ENCODE measurements at regions not wholly inside any gene's neighbourhood (a gene's known extent, or its start where the extent isn't known, plus 50 kb on each side); places are given as distances from the start of the nearest gene placed in this dataset.
A peak's percentile ranks its signal among the peaks of the same experiment; 100 is the strongest.

- Histone ChIP-seq H3K4me3 (no peak overlapping the region), H3K4me1 (no peaks in the 10 kb centered on the region), H3K27me3 (no peaks in the 10 kb centered on the region), H3K27ac (no peak overlapping the region), H3K36me3 (no peaks in the 10 kb centered on the region), H3K9me3 (no peaks in the 10 kb centered on the region)
- FAIRE-seq (no peak), DNase-seq (no peak), ATAC-seq (no peak)
- TF ChIP-seq, protein P1, sequence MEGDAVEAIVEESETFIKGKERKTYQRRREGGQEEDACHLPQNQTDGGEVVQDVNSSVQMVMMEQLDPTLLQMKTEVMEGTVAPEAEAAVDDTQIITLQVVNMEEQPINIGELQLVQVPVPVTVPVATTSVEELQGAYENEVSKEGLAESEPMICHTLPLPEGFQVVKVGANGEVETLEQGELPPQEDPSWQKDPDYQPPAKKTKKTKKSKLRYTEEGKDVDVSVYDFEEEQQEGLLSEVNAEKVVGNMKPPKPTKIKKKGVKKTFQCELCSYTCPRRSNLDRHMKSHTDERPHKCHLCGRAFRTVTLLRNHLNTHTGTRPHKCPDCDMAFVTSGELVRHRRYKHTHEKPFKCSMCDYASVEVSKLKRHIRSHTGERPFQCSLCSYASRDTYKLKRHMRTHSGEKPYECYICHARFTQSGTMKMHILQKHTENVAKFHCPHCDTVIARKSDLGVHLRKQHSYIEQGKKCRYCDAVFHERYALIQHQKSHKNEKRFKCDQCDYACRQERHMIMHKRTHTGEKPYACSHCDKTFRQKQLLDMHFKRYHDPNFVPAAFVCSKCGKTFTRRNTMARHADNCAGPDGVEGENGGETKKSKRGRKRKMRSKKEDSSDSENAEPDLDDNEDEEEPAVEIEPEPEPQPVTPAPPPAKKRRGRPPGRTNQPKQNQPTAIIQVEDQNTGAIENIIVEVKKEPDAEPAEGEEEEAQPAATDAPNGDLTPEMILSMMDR (IDR thresholded peaks at IDR 0.05), result no peak
- intact Hi-C loops (cut with DNase I), result no loop called here
Observed at GRCh38 chr1:98575955-98576354, 85.6 kb upstream of the SNX7 start.

DNA sequence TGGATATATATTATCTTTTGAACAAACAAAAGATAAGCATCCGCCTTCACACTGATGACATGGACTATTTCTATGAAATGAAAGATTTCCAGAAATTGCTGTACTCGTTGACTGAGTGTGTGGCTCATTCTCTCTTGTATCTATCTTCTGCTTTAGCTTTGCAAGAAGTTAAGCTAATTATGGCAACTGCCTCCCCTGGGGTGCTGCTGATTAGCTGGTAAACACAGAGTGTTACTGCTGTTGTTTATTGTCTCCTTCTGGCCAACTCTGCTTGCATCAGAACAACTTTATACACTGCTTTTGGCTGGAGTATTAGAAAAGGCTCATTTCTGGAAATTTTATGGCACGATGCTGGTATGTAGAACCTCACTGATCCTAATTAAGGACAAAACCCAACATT is 95.6 kb upstream of the SNX7 start:
- intact Hi-C loops (cut with DNase I), result no loop called here
- DNase-seq, result no peak

GRCh38 chr1:98559291-98559690 is 102.2 kb upstream of the SNX7 start:
- intact Hi-C loops (cut with DNase I), result no loop called here
- Histone ChIP-seq H3K36me3 (no peaks in the 10 kb centered on the region), H3K27ac (no peak overlapping the region), H3K4me3 (no peak overlapping the region), H3K4me1 (no peaks in the 10 kb centered on the region), H3K27me3 (peaks cover 0 to 4% (median 0%) of the 10 kb centered on the region in 4 donors), H3K9me3 (no peaks in the 10 kb centered on the region)
- no peak for DNase-seq
- no peak for FAIRE-seq
- WGBS, 2 donors, result 63 to 72% methylated on average over 2 of the region's 2 CpGs
- TF ChIP-seq, protein P1 (IDR thresholded peaks at IDR 0.05), result no peak
- ATAC-seq, result no peak

More for the DNA sequence above, 95.6 kb upstream of the SNX7 start:
- Histone ChIP-seq H3K36me3 (no peaks in the 10 kb centered on the region), H3K4me1 (no peaks in the 10 kb centered on the region), H3K27me3 (no peaks in the 10 kb centered on the region), H3K4me3 (no peak overlapping the region), H3K9me3 (no peaks in the 10 kb centered on the region), H3K27ac (no peak overlapping the region)
- WGBS, 2 donors, result 43 to 52% methylated on average over 3 of the region's 3 CpGs
- TF ChIP-seq, protein P1 (IDR thresholded peaks at IDR 0.05), result no peak
- FAIRE-seq (no peak), ATAC-seq (no peak)

- H3K4me3 ChIP-seq, result no peak overlapping the region
- FAIRE-seq (no peak), DNase-seq (no peak)
Observed at GRCh38 chr1:98557895-98558294, 103.6 kb upstream of the SNX7 start.

GRCh38 chr1:98556521-98557158 is 104.9 kb upstream of the SNX7 start:
- peak; percentile 9 for FAIRE-seq

More at GRCh38 chr1:98557895-98558294, 103.6 kb upstream of the SNX7 start:
- peaks cover 0 to 4% (median 0%) of the 10 kb centered on the region in 4 donors for H3K27me3 ChIP-seq
- no peaks in the 10 kb centered on the region for H3K4me1 ChIP-seq
- WGBS, 2 donors, result 11 to 14% methylated on average over 2 of the region's 2 CpGs
- intact Hi-C loops (cut with DNase I), result no loop called here
- H3K36me3 ChIP-seq, result no peaks in the 10 kb centered on the region
- no peak for ATAC-seq
- TF ChIP-seq, protein P1 (IDR thresholded peaks at IDR 0.05), result no peak
- no peak overlapping the region for H3K27ac ChIP-seq
- H3K9me3 ChIP-seq, result no peaks in the 10 kb centered on the region

More at GRCh38 chr1:98556521-98557158, 104.9 kb upstream of the SNX7 start:
- no peaks in the 10 kb centered on the region for H3K9me3 ChIP-seq
- H3K4me3 ChIP-seq, result no peak overlapping the region
- TF ChIP-seq, protein P1 (IDR thresholded peaks at IDR 0.05), result peak in 1 of 4 donors; percentile 13
- 40 to 49% methylated on average over 2 of the region's 2 CpGs for WGBS, 2 donors
- peaks cover 0 to 4% (median 0%) of the 10 kb centered on the region in 4 donors for H3K27me3 ChIP-seq
- intact Hi-C loops (cut with DNase I), result no loop called here
- DNase-seq, result no peak
- H3K36me3 ChIP-seq, result no peaks in the 10 kb centered on the region
- ATAC-seq, result no peak
- H3K27ac ChIP-seq, result no peak overlapping the region
- no peaks in the 10 kb centered on the region for H3K4me1 ChIP-seq

All from pancreas (tissue), 10 donors.